GM19043 (cell line): ENCODE measurements at regions not wholly inside any gene's neighbourhood (a gene's known extent, or its start where the extent isn't known, plus 50 kb on each side); places are given as distances from the start of the nearest gene placed in this dataset.

Experiments used
- ATAC-seq: cut with Tn5 transposase; IDR thresholded peaks from one replicate; pipeline ENCODE4 v1.9.1; 2021; ENCODE audit warnings: low read depth; ENCODE audit not compliant: unreplicated experiment

DNA sequence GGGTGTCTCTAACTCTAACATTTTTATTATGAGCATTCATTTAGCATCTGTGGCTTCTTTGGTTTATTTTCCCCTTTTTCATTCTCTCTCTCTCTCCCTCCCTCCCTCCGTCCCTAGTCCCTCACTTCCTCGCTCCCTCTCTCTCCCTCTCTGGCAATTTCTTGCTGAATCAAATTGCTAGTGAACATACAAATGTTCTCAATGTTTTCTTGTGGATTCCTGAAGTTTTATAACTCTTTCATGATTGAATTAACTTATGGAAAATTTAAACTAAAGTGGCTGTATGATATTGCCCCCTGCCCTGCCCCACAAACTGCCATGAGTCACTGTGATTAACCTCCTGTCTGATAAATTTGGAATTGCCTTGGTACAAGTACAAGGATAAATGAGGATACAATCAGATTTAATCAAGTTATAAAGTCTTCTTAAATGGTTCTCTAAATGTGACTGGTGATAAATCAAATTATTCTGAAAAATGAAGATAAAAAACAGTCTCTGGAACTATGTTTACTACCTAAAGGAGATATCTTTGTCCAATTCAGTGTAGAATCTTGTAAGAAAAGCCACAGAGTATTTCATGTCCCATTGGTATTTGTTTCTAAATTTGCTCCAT, 143.0 kb upstream of the PDGFD start:
- no peak for ATAC-seq

DNA sequence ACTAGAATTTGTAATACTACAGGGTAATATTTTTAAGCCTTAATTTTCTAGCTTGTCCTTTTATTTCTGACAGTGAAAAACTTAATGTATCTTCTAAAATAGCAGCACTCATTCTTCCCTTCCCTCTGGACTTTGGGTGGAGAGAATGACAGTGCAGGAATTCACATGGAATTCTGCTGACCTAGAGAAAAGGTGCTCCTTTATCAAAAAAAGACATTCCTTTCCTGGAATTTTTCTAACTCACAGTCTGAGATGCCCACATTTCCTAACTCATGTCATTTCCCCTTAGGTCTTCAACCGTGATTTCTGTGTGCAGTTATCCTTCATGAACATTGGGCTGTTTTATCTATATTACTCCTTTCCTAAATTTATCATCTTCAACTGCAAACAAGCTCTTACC, 137.8 kb upstream of the PDGFD start:
- ATAC-seq = no peak

- no peak for ATAC-seq
Observed at GRCh38 chr11:104291646-104292045, 127.7 kb upstream of the PDGFD start.

- no peak for ATAC-seq
Observed at GRCh38 chr11:104286129-104286528, 122.2 kb upstream of the PDGFD start.

GRCh38 chr11:104279587-104279986, 115.6 kb upstream of the PDGFD start:
- ATAC-seq = no peak

DNA sequence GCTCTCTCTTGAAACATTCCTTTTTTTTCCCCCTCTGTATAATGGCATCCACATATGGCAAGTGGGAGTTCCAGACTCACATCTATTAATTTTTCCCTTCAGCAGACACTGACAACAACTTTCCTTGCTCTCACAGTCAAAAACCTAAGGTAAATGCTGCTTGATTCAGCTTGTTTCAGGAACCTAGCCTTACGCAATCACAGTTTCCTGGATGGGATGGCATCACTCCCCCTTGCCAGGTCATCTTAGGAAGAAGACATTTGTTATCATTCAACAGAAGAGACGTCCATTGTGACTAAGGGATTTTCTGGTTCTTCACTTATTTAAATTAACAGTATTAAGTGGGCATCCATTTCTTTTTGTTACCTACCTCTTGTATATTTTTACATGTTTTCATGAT, 112.0 kb upstream of the PDGFD start:
- no peak for ATAC-seq

DNA sequence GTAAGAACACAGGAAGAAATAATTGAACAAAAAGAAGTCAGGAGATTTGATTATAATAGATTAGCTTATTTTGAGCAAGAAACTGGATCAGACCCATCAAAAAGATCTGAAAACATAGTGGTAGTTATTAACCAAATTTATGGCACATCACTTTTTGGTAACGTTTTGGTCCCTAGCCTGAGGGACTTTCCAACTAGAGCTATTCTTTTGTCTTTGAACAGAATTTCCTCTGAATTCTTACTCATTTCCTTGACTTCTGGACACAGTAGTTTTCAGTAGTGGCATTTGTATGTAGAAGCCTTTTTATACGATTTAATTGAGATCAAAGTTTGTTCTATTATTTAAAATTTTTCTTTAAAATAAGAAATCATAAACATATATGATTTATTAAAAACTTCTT, 96.5 kb upstream of the PDGFD start:
- ATAC-seq = no peak

GRCh38 chr11:104259121-104259610, 95.2 kb upstream of the PDGFD start:
- no peak for ATAC-seq

GRCh38 chr11:104256525-104256924, 92.6 kb upstream of the PDGFD start:
- ATAC-seq = no peak

- peak; percentile 79 for ATAC-seq
Observed at GRCh38 chr11:104254347-104254746, 90.4 kb upstream of the PDGFD start.

GRCh38 chr11:104246590-104246989, 82.6 kb upstream of the PDGFD start:
- no peak for ATAC-seq

DNA sequence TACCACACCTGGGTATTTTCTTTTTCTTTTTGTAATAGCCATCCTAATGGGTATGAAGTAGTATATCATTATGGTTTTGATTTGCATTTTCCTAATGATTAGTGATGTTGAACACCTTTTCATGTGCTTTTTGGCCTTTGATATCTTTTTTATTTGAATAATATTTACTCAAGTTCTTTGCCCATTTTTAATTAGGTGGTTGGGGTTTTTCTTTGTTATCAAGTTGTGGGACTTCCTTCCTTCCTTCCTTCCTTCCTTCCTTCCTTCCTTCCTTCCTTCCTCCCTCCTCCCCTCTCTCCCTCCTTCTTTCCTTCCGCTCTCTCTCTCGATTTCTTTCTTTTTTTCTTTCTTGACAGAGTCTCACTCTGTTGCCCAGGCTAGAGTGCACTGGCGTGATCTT, 75.0 kb upstream of the PDGFD start:
- no peak for ATAC-seq

DNA sequence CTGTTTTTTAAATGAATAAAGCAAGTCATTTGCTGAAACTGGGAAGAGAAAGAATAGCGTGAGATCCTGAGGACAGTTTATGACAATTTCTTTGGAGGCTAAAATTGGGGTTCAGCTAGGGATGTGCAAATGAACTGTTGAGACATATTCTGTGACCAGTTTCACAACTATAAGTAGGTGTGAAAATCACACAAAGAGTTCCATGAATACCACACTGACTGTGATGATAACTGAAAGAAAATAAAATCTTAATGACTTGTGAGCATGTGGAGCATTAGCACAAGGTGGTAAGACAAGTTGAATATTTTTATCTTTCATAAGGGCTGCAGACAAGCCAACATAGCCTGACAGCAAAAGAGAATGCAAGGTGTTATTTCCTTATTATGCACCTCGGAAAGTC, 61.1 kb upstream of the PDGFD start:
- ATAC-seq = no peak

DNA sequence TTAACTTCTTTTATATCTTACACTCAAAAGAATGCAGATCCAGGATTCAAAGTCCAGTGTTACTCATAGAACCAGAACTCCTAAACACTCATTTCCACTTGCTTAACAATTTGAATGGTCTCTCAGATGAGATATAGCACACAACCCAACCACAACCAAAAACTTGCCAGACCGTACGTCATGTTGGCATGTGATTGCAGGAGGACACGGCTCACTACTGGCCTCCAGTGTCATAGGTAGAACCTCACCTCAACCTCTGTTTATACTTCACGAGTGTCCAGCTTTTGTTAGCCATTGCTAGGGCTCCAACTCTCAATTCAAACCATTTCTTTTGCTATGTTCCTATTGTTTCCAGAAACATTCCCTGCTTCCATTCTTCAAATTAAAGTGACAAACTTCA, 58.5 kb upstream of the PDGFD start:
- ATAC-seq = no peak

- no peak for ATAC-seq
Observed at GRCh38 chr11:104221455-104221854, 57.5 kb upstream of the PDGFD start.

DNA sequence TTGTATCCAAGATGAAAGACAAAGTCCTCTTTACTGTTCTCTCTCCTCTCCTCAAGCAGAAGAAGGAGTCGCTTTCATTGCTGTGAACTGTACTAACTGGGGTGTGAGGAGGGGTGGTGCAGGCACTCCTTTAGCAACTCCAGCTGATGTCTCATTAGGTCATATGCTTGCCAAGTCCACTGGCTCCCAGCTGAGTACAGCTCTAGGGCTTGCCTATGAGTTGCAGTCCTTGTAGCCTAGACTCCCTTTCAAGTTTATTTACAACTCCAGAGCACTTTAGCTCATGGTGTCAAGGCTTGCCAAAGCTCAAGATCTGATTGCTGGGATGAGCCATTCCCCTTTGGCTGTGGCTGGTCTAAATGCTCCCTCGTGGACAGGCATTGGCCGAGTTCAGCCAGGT, 55.1 kb upstream of the PDGFD start:
- ATAC-seq = no peak

GRCh38 chr11:104214517-104214916, 50.6 kb upstream of the PDGFD start:
- no peak for ATAC-seq
